Activated T-cell treated with anti-CD3 and anti-CD28 coated beads, Interleukin-2, amount 50 U/mL, for 24 hours (primary cell): ENCODE measurements at regions not wholly inside any gene's neighbourhood (a gene's known extent, or its start where the extent isn't known, plus 50 kb on each side); places are given as distances from the start of the nearest gene placed in this dataset.

Source experiments
- DNase-seq: peaks from one replicate; pipeline ENCODE4 v3.0.0-alpha.2; 2020
- H3K27ac Mint-ChIP-seq: 2 replicates; pipeline ENCODE4 v1.8.0; 2020; ENCODE audit warnings: mild to moderate bottlenecking, mixed read lengths
- H3K27me3 Mint-ChIP-seq: 2 replicates; pipeline ENCODE4 v1.8.0; 2020; ENCODE audit warnings: mixed read lengths
- H3K36me3 Mint-ChIP-seq: 2 replicates; pipeline ENCODE4 v1.8.0; 2020; ENCODE audit warnings: low read depth, mixed read lengths
- H3K4me1 Mint-ChIP-seq: 2 replicates; pipeline ENCODE4 v1.8.0; 2020; ENCODE audit warnings: low read depth, mixed read lengths
- H3K4me3 Mint-ChIP-seq: 2 replicates; pipeline ENCODE4 v1.8.0; 2020; ENCODE audit warnings: mild to moderate bottlenecking, moderate library complexity, mixed read lengths
- H3K9me3 Mint-ChIP-seq: 2 replicates; pipeline ENCODE4 v1.8.0; 2020; ENCODE audit warnings: mixed read lengths

DNA sequence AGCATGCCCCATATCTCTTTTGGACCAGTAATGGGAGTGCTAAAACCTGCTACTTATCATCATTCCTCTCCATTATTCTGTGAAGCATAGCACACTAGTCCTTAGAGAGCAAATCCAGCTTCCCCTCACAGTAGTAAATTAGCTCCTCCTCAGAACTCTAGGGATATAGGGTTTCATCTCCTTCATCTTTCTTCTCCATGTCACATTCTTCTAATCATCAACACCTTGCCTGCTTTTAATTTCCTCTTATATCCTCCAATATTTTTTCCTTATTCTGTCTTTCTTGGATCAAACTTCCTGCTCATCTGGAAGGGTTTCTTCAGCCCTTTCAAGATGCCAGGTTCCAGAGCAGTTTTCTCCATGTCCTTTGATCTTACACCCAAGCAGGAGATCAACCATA is 321.4 kb upstream of the ACVR2A start:
- Mint-ChIP-seq H3K4me3 (no peak overlapping the region), H3K36me3 (no peaks in the 10 kb centered on the region), H3K9me3 (peaks cover 8% of the 10 kb centered on the region)

DNA sequence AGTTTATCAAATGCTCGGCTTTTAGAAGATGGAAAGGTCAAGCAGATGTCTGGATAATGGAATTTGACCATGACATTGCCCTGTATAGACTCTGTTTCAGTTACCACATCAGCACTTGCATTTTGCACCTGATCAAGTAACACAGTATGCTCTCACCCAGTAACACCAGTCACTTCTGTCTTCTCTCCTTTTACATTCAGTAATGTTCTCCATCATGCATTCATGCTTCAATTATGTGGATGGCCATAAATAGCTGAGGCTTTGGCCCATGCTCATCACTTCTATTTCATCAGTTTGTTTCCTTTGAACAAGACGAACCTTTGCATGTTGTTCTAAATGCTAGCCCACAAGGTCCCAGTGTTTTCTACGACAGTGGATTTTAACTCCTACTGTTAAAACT is 322.9 kb upstream of the ACVR2A start:
- Mint-ChIP-seq H3K4me1 (peaks cover 22% of the 10 kb centered on the region), H3K27me3 (no peaks in the 10 kb centered on the region), H3K27ac (no peak overlapping the region), H3K9me3 (peaks cover 8% of the 10 kb centered on the region), H3K36me3 (no peaks in the 10 kb centered on the region), H3K4me3 (no peak overlapping the region)
- no peak for DNase-seq

More for the DNA sequence above, 321.4 kb upstream of the ACVR2A start:
- no peak overlapping the region for H3K27ac Mint-ChIP-seq
- no peaks in the 10 kb centered on the region for H3K27me3 Mint-ChIP-seq
- peaks cover 24% of the 10 kb centered on the region for H3K4me1 Mint-ChIP-seq
- no peak for DNase-seq

DNA sequence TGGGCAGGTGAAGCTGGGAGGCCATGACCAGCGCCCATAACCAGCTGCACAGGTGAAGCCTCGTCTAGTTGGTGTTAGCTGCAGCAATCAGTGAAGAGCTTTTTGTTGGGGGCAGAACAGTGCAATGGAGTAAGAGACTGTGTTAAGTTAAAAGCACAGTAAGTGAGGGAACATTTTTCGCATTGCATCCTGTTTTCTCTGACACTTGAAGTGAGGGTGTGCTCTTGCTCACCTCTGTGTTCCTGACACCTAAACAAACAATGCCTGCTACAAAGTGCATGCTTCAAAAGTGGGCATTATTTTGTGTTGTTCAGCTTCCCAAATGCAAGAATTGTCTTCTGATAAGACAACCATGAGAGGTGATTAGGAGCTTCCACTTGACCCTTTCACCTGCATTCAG is 324.0 kb upstream of the ACVR2A start:
- Mint-ChIP-seq H3K4me1 (peaks cover 14% of the 10 kb centered on the region), H3K9me3 (peaks cover 8% of the 10 kb centered on the region), H3K27me3 (no peaks in the 10 kb centered on the region), H3K27ac (no peak overlapping the region), H3K4me3 (no peak overlapping the region), H3K36me3 (no peaks in the 10 kb centered on the region)
- no peak for DNase-seq

DNA sequence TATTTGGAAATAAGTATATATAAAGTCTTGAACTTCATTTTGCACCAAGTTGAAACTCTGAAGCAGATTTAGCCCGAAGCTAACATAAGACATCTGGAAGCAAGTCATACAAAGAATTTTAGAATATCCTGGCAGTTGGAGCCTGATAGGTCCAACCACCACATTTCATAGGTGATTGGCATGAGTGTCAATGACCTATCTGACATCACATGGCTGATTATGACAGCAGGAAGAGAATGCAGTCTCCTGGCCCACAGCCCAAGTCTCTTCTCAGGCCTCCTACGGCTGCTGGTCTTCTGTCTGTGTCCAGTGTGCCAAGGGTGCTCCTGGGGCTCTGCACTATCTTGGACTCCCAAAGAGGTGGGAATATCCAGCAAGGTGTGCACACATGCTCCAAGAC is 325.7 kb upstream of the ACVR2A start:
- no peaks in the 10 kb centered on the region for H3K27me3 Mint-ChIP-seq
- H3K4me1 Mint-ChIP-seq: peaks cover 5% of the 10 kb centered on the region
- no peaks in the 10 kb centered on the region for H3K36me3 Mint-ChIP-seq
- no peak overlapping the region for H3K27ac Mint-ChIP-seq
- no peak for DNase-seq
- no peak overlapping the region for H3K4me3 Mint-ChIP-seq
- peaks cover 5% of the 10 kb centered on the region for H3K9me3 Mint-ChIP-seq

DNA sequence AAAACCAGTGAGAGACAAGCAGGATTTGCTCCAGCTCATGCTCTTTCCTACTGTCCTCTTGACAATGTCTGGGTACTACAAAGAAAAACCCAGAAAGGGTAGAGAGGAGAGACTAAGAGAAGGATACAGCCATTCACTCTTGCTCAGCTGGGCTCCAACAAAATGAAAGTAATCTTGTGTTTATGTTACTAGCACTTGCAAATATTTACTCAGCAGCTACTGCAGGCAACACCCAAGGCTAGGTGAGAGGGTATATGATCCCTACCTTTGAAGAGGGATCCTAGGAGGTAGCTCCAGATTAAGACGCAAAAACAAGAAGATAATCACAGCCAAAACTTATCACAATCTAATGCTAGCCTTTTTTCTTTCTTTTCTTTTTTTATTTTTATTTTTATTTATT is 329.6 kb upstream of the ACVR2A start:
- Mint-ChIP-seq H3K27ac (no peak overlapping the region), H3K27me3 (no peaks in the 10 kb centered on the region), H3K4me3 (no peak overlapping the region), H3K36me3 (no peaks in the 10 kb centered on the region), H3K9me3 (no peaks in the 10 kb centered on the region), H3K4me1 (peaks cover 7% of the 10 kb centered on the region)
- DNase-seq: no peak

DNA sequence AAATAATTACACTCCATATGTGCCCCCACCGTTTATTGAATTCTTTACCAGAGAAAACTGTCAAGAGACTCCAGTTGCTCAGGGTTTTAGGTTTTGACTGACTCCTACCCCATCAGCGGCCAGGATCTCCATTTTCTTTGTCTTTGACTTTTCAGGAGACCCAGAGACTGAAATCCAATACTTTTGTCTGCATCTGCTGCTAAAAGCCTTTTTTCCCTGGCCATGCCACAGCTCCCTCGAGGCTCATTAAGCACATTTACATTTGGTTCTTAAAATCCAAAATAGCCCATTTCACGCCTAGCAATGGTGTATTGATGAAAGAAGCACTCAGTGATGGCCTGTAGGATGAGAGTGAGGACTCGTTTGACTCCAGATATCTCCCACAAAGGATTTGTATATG is 332.6 kb upstream of the ACVR2A start:
- H3K27ac Mint-ChIP-seq: no peak overlapping the region
- no peak overlapping the region for H3K4me3 Mint-ChIP-seq
- DNase-seq: no peak
- peaks cover 7% of the 10 kb centered on the region for H3K4me1 Mint-ChIP-seq
- no peaks in the 10 kb centered on the region for H3K36me3 Mint-ChIP-seq
- no peaks in the 10 kb centered on the region for H3K27me3 Mint-ChIP-seq
- H3K9me3 Mint-ChIP-seq: no peaks in the 10 kb centered on the region

DNA sequence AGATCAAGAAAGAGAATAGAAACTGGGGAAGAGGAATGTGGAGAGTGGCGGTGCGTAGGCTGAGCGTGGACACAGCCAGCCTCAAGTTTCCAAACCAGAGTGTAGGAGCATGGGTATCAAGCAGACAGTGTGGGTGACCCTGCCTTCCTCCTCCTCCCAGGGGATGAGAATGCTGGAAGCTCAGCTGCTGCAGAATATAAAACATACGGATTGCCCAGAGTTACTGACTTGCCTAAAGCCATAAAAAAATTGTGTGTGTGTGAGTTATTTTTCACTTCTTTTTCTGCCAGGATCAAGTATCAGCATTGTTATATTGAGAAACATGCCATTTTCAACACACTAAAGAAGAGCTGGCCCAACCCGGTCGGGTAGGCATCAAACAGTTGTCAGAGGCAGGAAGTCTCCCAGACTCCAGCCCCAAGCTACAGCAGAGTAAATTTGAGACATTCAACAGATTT is 333.3 kb upstream of the ACVR2A start:
- Mint-ChIP-seq H3K4me1 (peaks cover 7% of the 10 kb centered on the region), H3K27me3 (no peaks in the 10 kb centered on the region), H3K36me3 (no peaks in the 10 kb centered on the region), H3K27ac (no peak overlapping the region), H3K4me3 (no peak overlapping the region), H3K9me3 (no peaks in the 10 kb centered on the region)
- DNase-seq: no peak

DNA sequence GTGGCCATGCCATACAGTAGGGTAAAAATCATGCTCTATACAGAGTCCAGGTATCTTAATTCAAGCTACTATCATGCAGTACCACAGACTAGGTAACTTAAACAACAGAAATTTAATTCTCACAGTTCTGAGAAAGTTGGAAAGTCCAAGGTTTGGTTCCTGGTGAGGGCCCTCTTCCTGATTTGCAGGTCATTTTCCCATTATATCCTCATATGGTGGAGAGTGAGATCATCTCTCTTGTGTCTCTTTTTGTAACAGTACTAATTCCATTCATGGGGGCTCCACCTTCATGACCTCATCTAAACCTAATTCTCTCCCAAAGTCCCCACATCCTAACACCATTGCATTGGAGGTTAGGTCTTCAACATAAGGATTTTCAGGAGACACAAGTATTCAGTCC is 335.0 kb upstream of the ACVR2A start:
- Mint-ChIP-seq H3K36me3 (no peaks in the 10 kb centered on the region), H3K4me1 (peaks cover 7% of the 10 kb centered on the region), H3K9me3 (no peaks in the 10 kb centered on the region), H3K4me3 (no peak overlapping the region), H3K27ac (no peak overlapping the region), H3K27me3 (no peaks in the 10 kb centered on the region)
- no peak for DNase-seq

DNA sequence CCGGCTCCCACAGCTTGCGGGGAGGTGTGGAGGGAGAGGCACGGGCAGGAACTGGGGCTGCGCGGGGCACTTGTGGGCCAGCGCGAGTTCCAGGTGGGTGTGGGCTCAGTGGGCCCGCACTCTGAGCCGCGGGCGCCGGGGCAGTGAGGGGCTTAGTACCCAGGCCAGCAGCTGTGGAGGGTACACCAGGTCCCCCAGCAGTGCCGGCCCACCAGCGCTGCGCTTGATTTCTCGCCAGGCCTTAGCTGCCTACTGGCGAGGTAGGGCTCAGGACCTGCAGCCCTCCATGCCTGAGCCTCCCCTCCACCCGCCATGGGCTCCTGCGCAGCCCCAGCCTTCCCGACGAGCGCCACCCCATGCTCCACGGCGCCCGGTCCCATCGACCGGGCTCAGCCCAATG is 337.9 kb upstream of the ACVR2A start:
- no peak for DNase-seq

DNA sequence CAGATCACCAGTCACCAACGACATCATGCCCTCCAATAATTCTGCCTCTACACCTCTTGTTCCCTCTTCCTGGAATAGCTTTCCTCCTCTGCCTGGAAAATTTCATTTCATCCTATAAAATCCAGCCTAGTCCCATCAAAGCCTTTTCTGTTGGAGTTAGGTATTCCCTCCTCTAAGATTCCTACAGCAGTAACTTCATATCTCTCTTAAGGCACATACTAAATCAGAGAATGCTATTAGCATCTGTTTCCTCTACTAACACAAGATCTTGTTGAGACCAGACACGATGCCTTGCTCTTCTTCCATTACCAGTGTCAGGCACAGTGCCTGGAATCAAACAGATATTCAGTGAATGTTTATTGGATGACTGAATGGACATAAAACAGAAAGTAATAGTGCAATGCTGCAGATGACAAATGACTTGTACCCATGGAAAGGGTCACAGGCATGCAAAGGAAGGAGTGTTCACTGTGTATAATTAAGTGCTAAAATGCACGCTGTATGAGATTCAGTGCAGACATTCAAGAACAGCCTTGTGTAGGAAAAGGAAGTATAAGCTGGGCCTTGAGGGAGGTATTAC is 342.0 kb upstream of the ACVR2A start:
- peaks cover 30% of the 10 kb centered on the region for H3K4me1 Mint-ChIP-seq
- no peak overlapping the region for H3K27ac Mint-ChIP-seq
- no peaks in the 10 kb centered on the region for H3K27me3 Mint-ChIP-seq
- H3K4me3 Mint-ChIP-seq: no peak overlapping the region
- no peaks in the 10 kb centered on the region for H3K9me3 Mint-ChIP-seq
- no peaks in the 10 kb centered on the region for H3K36me3 Mint-ChIP-seq
- DNase-seq: no peak

More for the DNA sequence above, 337.9 kb upstream of the ACVR2A start:
- no peak overlapping the region for H3K27ac Mint-ChIP-seq
- H3K4me3 Mint-ChIP-seq: no peak overlapping the region
- no peaks in the 10 kb centered on the region for H3K9me3 Mint-ChIP-seq
- H3K36me3 Mint-ChIP-seq: no peaks in the 10 kb centered on the region
- peaks cover 15% of the 10 kb centered on the region for H3K4me1 Mint-ChIP-seq
- H3K27me3 Mint-ChIP-seq: no peaks in the 10 kb centered on the region

DNA sequence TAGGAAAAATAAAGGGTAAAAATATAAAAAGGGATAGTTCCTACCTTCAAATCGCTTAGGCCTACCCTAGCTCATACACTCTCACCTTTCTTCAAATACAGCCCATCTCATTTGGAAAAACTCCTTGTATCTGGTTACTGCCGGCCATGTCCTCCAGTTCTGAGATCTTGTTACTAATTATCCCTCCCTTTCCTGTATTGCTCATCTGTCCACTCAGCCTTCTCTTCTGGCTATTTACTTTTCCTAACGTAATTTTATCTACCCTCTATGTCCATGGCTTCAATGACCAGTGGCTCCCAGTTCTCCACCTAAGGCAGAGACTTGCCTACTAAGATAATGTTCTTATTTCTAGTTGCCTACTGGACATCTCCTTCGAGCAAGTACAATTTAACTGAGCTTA is 342.9 kb upstream of the ACVR2A start:
- DNase-seq: no peak
- no peaks in the 10 kb centered on the region for H3K36me3 Mint-ChIP-seq
- peaks cover 30% of the 10 kb centered on the region for H3K4me1 Mint-ChIP-seq
- no peaks in the 10 kb centered on the region for H3K27me3 Mint-ChIP-seq
- H3K9me3 Mint-ChIP-seq: no peaks in the 10 kb centered on the region
- H3K4me3 Mint-ChIP-seq: no peak overlapping the region
- H3K27ac Mint-ChIP-seq: no peak overlapping the region

DNA sequence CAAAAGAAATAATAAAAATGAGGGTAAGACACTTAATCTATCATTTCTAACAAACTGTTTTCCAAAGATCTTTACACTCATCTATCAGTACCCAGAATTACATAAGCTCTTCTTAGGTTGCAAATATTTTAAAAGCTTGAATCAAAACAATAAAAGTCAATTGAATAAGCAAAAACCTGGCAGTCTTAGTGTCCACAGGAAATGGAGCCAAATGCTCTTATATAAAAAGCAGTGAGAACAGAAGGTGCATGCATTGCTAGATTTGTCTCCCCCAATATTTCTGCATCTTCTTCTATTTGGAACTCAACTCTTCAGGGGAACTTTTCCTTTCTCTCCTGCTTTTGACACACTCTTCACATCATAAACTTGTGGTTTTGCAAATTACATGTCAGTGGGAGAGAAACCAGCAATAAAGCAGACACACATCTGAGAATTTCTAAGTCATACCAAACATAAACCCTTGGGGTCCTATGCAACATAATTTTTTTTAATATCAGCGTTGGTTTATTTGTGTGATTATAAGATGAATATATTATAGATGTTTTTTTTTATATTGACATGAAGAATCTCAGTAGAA is 343.9 kb upstream of the ACVR2A start:
- Mint-ChIP-seq H3K27me3 (no peaks in the 10 kb centered on the region), H3K9me3 (no peaks in the 10 kb centered on the region), H3K4me1 (peaks cover 31% of the 10 kb centered on the region), H3K27ac (no peak overlapping the region), H3K36me3 (no peaks in the 10 kb centered on the region), H3K4me3 (no peak overlapping the region)
- no peak for DNase-seq

DNA sequence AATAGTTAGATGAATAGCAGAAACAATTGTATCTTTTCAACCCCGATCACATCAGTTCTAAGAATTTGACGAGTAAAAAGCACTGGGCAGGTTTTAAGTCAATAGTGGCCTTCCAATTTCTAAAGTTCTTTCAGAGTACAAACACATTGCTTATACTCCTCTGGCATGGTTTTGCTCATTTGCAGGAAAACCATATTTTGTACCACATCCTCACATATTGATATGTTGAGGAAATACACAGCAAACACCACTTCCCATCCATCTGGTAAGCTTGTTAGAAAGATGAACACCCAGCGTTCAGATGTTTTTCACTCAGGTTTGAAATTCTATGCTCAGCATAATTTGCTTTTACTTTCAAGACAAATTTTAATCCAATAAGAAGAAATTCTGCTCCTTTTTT is 344.6 kb upstream of the ACVR2A start:
- Mint-ChIP-seq H3K4me1 (peaks cover 31% of the 10 kb centered on the region), H3K9me3 (no peaks in the 10 kb centered on the region), H3K27ac (peak overlapping the region; percentile 63), H3K27me3 (no peaks in the 10 kb centered on the region), H3K36me3 (no peaks in the 10 kb centered on the region), H3K4me3 (peak overlapping the region; percentile 16)
- DNase-seq: no peak

DNA sequence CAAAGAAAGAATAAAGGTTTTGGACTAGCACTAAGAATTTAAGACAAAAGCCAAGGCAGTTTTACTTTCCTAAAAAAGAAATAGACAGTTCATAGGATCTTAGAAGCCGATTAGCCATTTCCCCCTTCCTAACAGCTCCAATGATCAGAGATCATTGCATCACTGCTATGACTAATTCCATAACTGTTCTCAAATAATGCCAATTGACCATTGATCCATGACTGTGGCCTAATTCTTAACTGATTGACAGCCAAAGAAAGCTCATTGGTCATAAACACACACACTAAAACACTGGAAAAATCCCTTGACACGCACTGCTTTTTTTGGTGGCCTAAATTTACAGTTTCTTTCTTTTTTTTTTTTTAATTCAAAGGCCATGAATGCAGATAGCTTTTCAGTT is 345.0 kb upstream of the ACVR2A start:
- H3K27me3 Mint-ChIP-seq: no peaks in the 10 kb centered on the region
- peak overlapping the region; percentile 63 for H3K27ac Mint-ChIP-seq
- peaks cover 31% of the 10 kb centered on the region for H3K4me1 Mint-ChIP-seq
- no peak for DNase-seq
- peak overlapping the region; percentile 16 for H3K4me3 Mint-ChIP-seq
- H3K36me3 Mint-ChIP-seq: no peaks in the 10 kb centered on the region
- no peaks in the 10 kb centered on the region for H3K9me3 Mint-ChIP-seq

DNA sequence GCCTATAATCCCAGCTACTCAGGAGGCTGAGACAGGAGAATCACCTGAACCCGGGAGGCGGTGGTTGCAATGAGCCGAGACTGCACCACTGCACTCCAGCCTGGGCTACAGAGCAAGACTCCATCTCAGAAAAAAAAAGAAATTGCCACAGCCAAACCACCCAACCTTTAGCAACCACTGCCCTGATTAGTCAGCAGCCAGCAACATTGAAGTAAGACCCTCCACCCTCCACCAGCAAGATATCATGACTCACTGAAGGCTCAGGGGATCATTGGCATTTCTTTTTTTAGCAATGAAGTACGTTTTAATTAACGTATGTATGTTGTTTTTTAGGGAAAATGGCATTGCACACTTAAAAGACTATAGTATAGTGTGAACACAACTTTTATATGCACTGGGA is 349.1 kb upstream of the ACVR2A start:
- Mint-ChIP-seq H3K9me3 (no peaks in the 10 kb centered on the region), H3K27ac (no peak overlapping the region), H3K4me3 (no peak overlapping the region), H3K4me1 (peaks cover 28% of the 10 kb centered on the region), H3K27me3 (no peaks in the 10 kb centered on the region), H3K36me3 (no peaks in the 10 kb centered on the region)
- no peak for DNase-seq

DNA sequence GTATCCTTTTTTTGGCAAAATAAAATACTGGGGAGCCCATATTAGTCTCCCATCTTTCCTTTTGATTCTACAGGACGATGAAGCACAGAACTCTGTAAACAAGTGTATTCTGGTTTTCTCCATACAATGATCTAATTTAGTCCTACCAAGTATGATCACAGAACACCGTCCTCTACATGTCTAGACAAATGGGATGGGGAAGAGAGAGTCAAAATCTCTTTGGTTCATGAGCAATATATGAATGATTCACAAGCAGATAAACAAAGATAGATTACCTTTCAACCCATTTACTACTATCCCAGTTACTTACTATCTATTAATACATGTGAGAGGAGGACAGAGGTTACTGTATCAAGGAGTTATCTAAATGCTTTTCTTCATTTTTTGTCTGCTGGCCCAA is 352.4 kb upstream of the ACVR2A start:
- Mint-ChIP-seq H3K4me3 (no peak overlapping the region), H3K36me3 (no peaks in the 10 kb centered on the region), H3K4me1 (peaks cover 24% of the 10 kb centered on the region), H3K27ac (no peak overlapping the region), H3K9me3 (no peaks in the 10 kb centered on the region), H3K27me3 (no peaks in the 10 kb centered on the region)
- no peak for DNase-seq
